HCT116 (cell line): ENCODE measurements at regions not wholly inside any gene's neighbourhood (a gene's known extent, or its start where the extent isn't known, plus 50 kb on each side); places are given as distances from the start of the nearest gene placed in this dataset.

Source experiments
- ATAC-seq: fragments of 200-7000 bp; cut with Tn5 transposase; 2 replicates; pipeline ENCODE4 v1.9.1; 2020; ENCODE audit warnings: mild to moderate bottlenecking, moderate library complexity
- BruUV-seq: library from RNA; stranded (reverse); fragments of 400-500 nt; replicated peaks from 2 replicates; lab custom pipeline; 2021; lab: Mats Ljungman, UMichigan
- CTCF ChIA-PET: fragments of 300-600 bp; sonication (Branson Sonifier 250); formaldehyde crosslinking; loops from one replicate; lab custom pipeline; 2021; ENCODE audit warnings: antibody characterized with exemption; lab: Charles Lee
- POLR2A ChIA-PET: fragments of 300-600, 350-600 bp; sonication (Branson Sonifier 250); formaldehyde crosslinking; loops from one replicate; lab custom pipeline; 2021; ENCODE audit warnings: antibody characterized with exemption; lab: Charles Lee
- RAD21 ChIA-PET, 2 experiments: fragments of 300-600 bp; sonication (Branson Sonifier 250); formaldehyde crosslinking; loops; one replicate each; lab custom pipeline; 2023; ENCODE audit warnings: low total read pairs in 2 of 2; ENCODE audit not compliant: uncharacterized antibody in 2 of 2, unreplicated experiment in 2 of 2, low non-redundant PET in 1 of 2; lab: Charles Lee
- DNase-seq: peaks from one replicate; pipeline ENCODE4 v3.0.0-alpha.2; 2010; ENCODE audit warnings: low read depth, low spot score
- H2AFZ ChIP-seq: fragments of 200-600 bp; shearing (Covaris generic), sonication (generic); 2 replicates; pipeline ENCODE4 v1.6.1; 2017; ENCODE audit warnings: low read depth, mixed run types, mixed read lengths, antibody characterized with exemption, low read length; ENCODE audit not compliant: poor library complexity, severe bottlenecking
- H3K27ac ChIP-seq: 2 replicates; pipeline ENCODE4 v1.5.1; 2012; ENCODE audit warnings: low read depth, low read length
- H3K27me3 ChIP-seq: fragments of 200-600 bp; sonication (generic); 2 replicates; pipeline ENCODE4 v1.6.1; 2016; ENCODE audit warnings: mixed run types, low read length, mixed read lengths; ENCODE audit not compliant: insufficient read depth
- H3K36me3 ChIP-seq, 2 experiments: fragments of 200-500 bp in 1 of 2; fragments of 200-600 bp in 1 of 2; sonication (Bioruptor generic) in 1 of 2; sonication (generic) in 1 of 2; 2 replicates each; pipeline versions ENCODE4 v1.5.1 to v1.6.1; 2014 to 2016; ENCODE audit warnings: low read length in 2 of 2, inconsistent platforms in 1 of 2, mixed read lengths in 1 of 2, mixed run types in 1 of 2; ENCODE audit not compliant: insufficient read depth in 2 of 2, control insufficient read depth in 1 of 2
- H3K4me1 ChIP-seq, 2 experiments: fragments of 200-600 bp in 1 of 2; sonication (generic) in 1 of 2; 2 replicates each; pipeline versions ENCODE4 v1.5.1 to v1.6.1; 2012 to 2017; ENCODE audit warnings: low read length in 2 of 2, inconsistent platforms in 1 of 2, mild to moderate bottlenecking in 1 of 2, mixed read lengths in 1 of 2, mixed run types in 1 of 2, moderate library complexity in 1 of 2; ENCODE audit not compliant: insufficient read depth in 2 of 2, control insufficient read depth in 1 of 2
- H3K4me2 ChIP-seq: fragments of 200-600 bp; sonication (generic); 2 replicates; pipeline ENCODE4 v1.6.1; 2017; ENCODE audit warnings: mixed run types, low read length, mixed read lengths
- H3K4me3 ChIP-seq, 2 experiments: fragments of 200-600 bp in 1 of 2; sonication (generic) in 1 of 2; replicated peaks in 1 of 2; 2 replicates each; pipeline ENCODE4 v1.5.1; 2011 to 2016; ENCODE audit warnings: low read length in 2 of 2, control low read depth in 1 of 2, low read depth in 1 of 2, mild to moderate bottlenecking in 1 of 2, mixed read lengths in 1 of 2, mixed run types in 1 of 2
- H3K79me2 ChIP-seq: fragments of 200-600 bp; sonication (generic); 2 replicates; pipeline ENCODE4 v1.6.1; 2017; ENCODE audit warnings: mild to moderate bottlenecking, mixed run types, low read length, moderate library complexity, mixed read lengths; ENCODE audit not compliant: insufficient read depth
- H3K9ac ChIP-seq: fragments of 200-600 bp; sonication (generic); 2 replicates; pipeline ENCODE4 v1.6.1; 2016; ENCODE audit warnings: low read length, mixed read lengths
- H3K9me2 ChIP-seq: fragments of 200-600 bp; sonication (generic), shearing (Covaris generic); 2 replicates; pipeline ENCODE4 v1.6.1; 2017; ENCODE audit warnings: mixed run types, mild to moderate bottlenecking, moderate library complexity; ENCODE audit not compliant: insufficient read depth
- H3K9me3 ChIP-seq, 2 experiments: fragments of 200-500 bp in 1 of 2; fragments of 200-600 bp in 1 of 2; sonication (Bioruptor generic) in 1 of 2; sonication (generic) in 1 of 2; 2 replicates each; pipeline ENCODE4 v1.6.1; 2014 to 2017; ENCODE audit warnings: low read length in 2 of 2, mixed read lengths in 2 of 2, inconsistent platforms in 1 of 2, low read depth in 1 of 2, mild to moderate bottlenecking in 1 of 2, mixed run types in 1 of 2, moderate library complexity in 1 of 2; ENCODE audit not compliant: control insufficient read depth in 1 of 2, insufficient read depth in 1 of 2
- H4K20me1 ChIP-seq: fragments of 200-600 bp; sonication (generic), shearing (Covaris generic); 2 replicates; pipeline ENCODE4 v1.6.1; 2017; ENCODE audit warnings: mixed run types, mild to moderate bottlenecking, moderate library complexity; ENCODE audit not compliant: insufficient read depth
- ATF3 ChIP-seq: IDR thresholded peaks from 2 replicates; pipeline ENCODE4 v1.6.1; 2012
- CBX3 ChIP-seq: IDR thresholded peaks from 2 replicates; pipeline ENCODE4 v1.6.1; 2012; ENCODE audit warnings: low read depth
- CTCF ChIP-seq, 3 experiments: fragments of 200-600 bp in 1 of 3; sonication (generic) in 1 of 3; IDR thresholded peaks in 2 of 3; conservative IDR thresholded peaks in 1 of 3; 2 replicates each; pipeline ENCODE4 v1.5.1; 2012 to 2017; ENCODE audit warnings: low read depth in 2 of 3, low read length in 2 of 3, antibody characterized with exemption in 1 of 3, borderline replicate concordance in 1 of 3, control low read depth in 1 of 3, mild to moderate bottlenecking in 1 of 3, mixed read lengths in 1 of 3, mixed run types in 1 of 3, moderate library complexity in 1 of 3; ENCODE audit not compliant: insufficient read depth in 1 of 3
- EGR1 ChIP-seq: IDR thresholded peaks from 2 replicates; pipeline ENCODE4 v1.6.1; 2012; ENCODE audit warnings: low read depth
- ELF1 ChIP-seq: IDR thresholded peaks from 2 replicates; pipeline ENCODE4 v1.6.1; 2012; ENCODE audit warnings: low read depth, borderline replicate concordance
- EZH2phosphoT487 ChIP-seq: fragments of 200-600 bp; IDR thresholded peaks from 2 replicates; pipeline ENCODE4 v1.6.1; 2018; ENCODE audit warnings: antibody characterized with exemption, borderline replicate concordance
- FOSL1 ChIP-seq: IDR thresholded peaks from 2 replicates; pipeline ENCODE4 v1.6.1; 2012; ENCODE audit warnings: low read depth
- JUND ChIP-seq: IDR thresholded peaks from 2 replicates; pipeline ENCODE4 v1.6.1; 2012
- MAX ChIP-seq: IDR thresholded peaks from 2 replicates; pipeline ENCODE4 v1.6.1; 2012
- POLR2A ChIP-seq: IDR thresholded peaks from 2 replicates; pipeline ENCODE4 v1.7.0; 2011; ENCODE audit warnings: borderline replicate concordance; ENCODE audit not compliant: insufficient read depth, insufficient read length; ENCODE audit errors: extremely low read depth
- REST ChIP-seq: IDR thresholded peaks from 2 replicates; pipeline ENCODE4 v1.6.1; 2012; ENCODE audit warnings: low read depth
- SIN3A ChIP-seq: IDR thresholded peaks from 2 replicates; pipeline ENCODE4 v1.6.1; 2012; ENCODE audit warnings: low read depth
- SP1 ChIP-seq: IDR thresholded peaks from 2 replicates; pipeline ENCODE4 v1.6.1; 2012; ENCODE audit warnings: low read depth
- SRF ChIP-seq: IDR thresholded peaks from 2 replicates; pipeline ENCODE4 v1.6.1; 2012; ENCODE audit warnings: low read depth
- TCF7L2 ChIP-seq: IDR thresholded peaks from 2 replicates; pipeline ENCODE4 v1.7.0; 2011; ENCODE audit warnings: borderline replicate concordance, inconsistent platforms; ENCODE audit not compliant: insufficient read depth, insufficient read length; ENCODE audit errors: extremely low read depth
- YY1 ChIP-seq: IDR thresholded peaks from 2 replicates; pipeline ENCODE4 v1.6.1; 2011; ENCODE audit warnings: low read length, low read depth, moderate library complexity, mild to moderate bottlenecking; ENCODE audit not compliant: insufficient replicate concordance; ENCODE audit errors: extremely low read depth
- ZBTB33 ChIP-seq: IDR thresholded peaks from 2 replicates; pipeline ENCODE4 v1.6.1; 2011; ENCODE audit warnings: mild to moderate bottlenecking, low read length, moderate library complexity; ENCODE audit not compliant: insufficient replicate concordance; ENCODE audit errors: extremely low read depth
- ZFX ChIP-seq: fragments of 450-650 bp; IDR thresholded peaks from 2 replicates; pipeline ENCODE4 v1.6.1; 2017
- ZNF274 ChIP-seq: fragments of 200-500 bp; sonication (Bioruptor generic); IDR thresholded peaks from 2 replicates; pipeline ENCODE4 v1.6.1; 2014; ENCODE audit warnings: mild to moderate bottlenecking, low read depth, low read length, inconsistent platforms
- intact Hi-C: fragments of 100-400 bp; cut with micrococcal nuclease; formaldehyde crosslinking; loops from 2 replicates; pipeline ENCODE4 v1.10.0; 2022

- intact Hi-C loops, result no loop called here
- no peak overlapping the region for H3K27ac ChIP-seq
- H3K4me1 ChIP-seq, result no peaks in the 10 kb centered on the region
- H3K4me3 ChIP-seq, result no peak overlapping the region
- no peak overlapping the region for H2AFZ ChIP-seq
- no peaks in the 10 kb centered on the region for H3K36me3 ChIP-seq
- DNase-seq (no peak), ATAC-seq (no peak)
- POLR2A ChIA-PET, result no interaction called here
- no peak overlapping the region for H3K4me2 ChIP-seq
- no peaks in the 10 kb centered on the region for H3K9me2 ChIP-seq
- no peaks in the 10 kb centered on the region for H3K9me3 ChIP-seq
- no peaks in the 10 kb centered on the region for H3K79me2 ChIP-seq
- no peaks in the 10 kb centered on the region for H4K20me1 ChIP-seq
- no peak overlapping the region for H3K9ac ChIP-seq
- RAD21 ChIA-PET, result no interaction called here
- no TSS peak for BruUV-seq
- CTCF ChIA-PET, result no interaction called here
- no peak for TF ChIP-seq MAX
- no peak for TF ChIP-seq YY1
- TF ChIP-seq EGR1, result no peak
- TF ChIP-seq ZNF274, result no peak
- no peak for TF ChIP-seq FOSL1
- no peak for TF ChIP-seq POLR2A
- no peak for TF ChIP-seq SRF
- TF ChIP-seq SIN3A, result no peak
- no peak for TF ChIP-seq ATF3
- no peak for TF ChIP-seq JUND
- no peak for TF ChIP-seq SP1
- TF ChIP-seq CTCF (IDR thresholded peaks at IDR 0.05 in 2 of 3, conservative IDR thresholded peaks at IDR 0.05 in 1 of 3; ENCODE audit: borderline replicate concordance in 1 of 3, insufficient read depth in 1 of 3, low read depth in 2 of 3, low read length in 2 of 3), result no peak
- no peak for TF ChIP-seq REST
- no peak for TF ChIP-seq CBX3
- TF ChIP-seq ZFX, result no peak
- no peak for TF ChIP-seq ELF1
- no peak for TF ChIP-seq EZH2phosphoT487
- TF ChIP-seq TCF7L2, result no peak
- TF ChIP-seq ZBTB33, result no peak
- H3K27me3 ChIP-seq, result no peaks in the 10 kb centered on the region
These were observed 362.3 kb upstream of the PRR16 start for GRCh38 chr5:120101771-120102170.
